IMR-90 (cell line): ENCODE measurements at regions not wholly inside any gene's neighbourhood (a gene's known extent, or its start where the extent isn't known, plus 50 kb on each side); places are given as distances from the start of the nearest gene placed in this dataset.

Source experiments
- CEBPB ChIP-seq: IDR thresholded peaks from 2 replicates; pipeline ENCODE4 v1.6.1; 2012; ENCODE audit warnings: low read depth, low read length, improper control_type of control experiment
- CHD1 ChIP-seq: IDR thresholded peaks from 2 replicates; pipeline ENCODE4 v1.6.1; 2012; ENCODE audit warnings: low read depth, low read length, improper control_type of control experiment
- ELK1 ChIP-seq: fragments of 150-350 bp; IDR thresholded peaks from 2 replicates; pipeline ENCODE4 v1.6.1; 2016; ENCODE audit warnings: low read depth, mild to moderate bottlenecking, low read length, moderate library complexity, borderline replicate concordance
- MXI1 ChIP-seq: IDR thresholded peaks from 2 replicates; pipeline ENCODE4 v1.6.1; 2012; ENCODE audit warnings: low read depth, mild to moderate bottlenecking, low read length, moderate library complexity, borderline replicate concordance
- TF ChIP-seq, protein P1 (sequence below): conservative IDR thresholded peaks from 2 replicates; pipeline ENCODE4 v1.5.1; 2012; ENCODE audit warnings: mild to moderate bottlenecking, low read depth, low read length, improper control_type of control experiment

- TF ChIP-seq, protein P1, sequence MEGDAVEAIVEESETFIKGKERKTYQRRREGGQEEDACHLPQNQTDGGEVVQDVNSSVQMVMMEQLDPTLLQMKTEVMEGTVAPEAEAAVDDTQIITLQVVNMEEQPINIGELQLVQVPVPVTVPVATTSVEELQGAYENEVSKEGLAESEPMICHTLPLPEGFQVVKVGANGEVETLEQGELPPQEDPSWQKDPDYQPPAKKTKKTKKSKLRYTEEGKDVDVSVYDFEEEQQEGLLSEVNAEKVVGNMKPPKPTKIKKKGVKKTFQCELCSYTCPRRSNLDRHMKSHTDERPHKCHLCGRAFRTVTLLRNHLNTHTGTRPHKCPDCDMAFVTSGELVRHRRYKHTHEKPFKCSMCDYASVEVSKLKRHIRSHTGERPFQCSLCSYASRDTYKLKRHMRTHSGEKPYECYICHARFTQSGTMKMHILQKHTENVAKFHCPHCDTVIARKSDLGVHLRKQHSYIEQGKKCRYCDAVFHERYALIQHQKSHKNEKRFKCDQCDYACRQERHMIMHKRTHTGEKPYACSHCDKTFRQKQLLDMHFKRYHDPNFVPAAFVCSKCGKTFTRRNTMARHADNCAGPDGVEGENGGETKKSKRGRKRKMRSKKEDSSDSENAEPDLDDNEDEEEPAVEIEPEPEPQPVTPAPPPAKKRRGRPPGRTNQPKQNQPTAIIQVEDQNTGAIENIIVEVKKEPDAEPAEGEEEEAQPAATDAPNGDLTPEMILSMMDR: no peak
- TF ChIP-seq MXI1: no peak
- no peak for TF ChIP-seq ELK1
- no peak for TF ChIP-seq CHD1
- TF ChIP-seq CEBPB: no peak
These were observed 139.8 kb downstream of the PHETA1 start for GRCh38 chr12:111228916-111229666.
